ENCODE measurements at regions not wholly inside any gene's neighbourhood (a gene's known extent, or its start where the extent isn't known, plus 50 kb on each side); places are given as distances from the start of the nearest gene placed in this dataset.

- TF ChIP-seq CTCF (IDR thresholded peaks at IDR 0.05; ENCODE audit: control insufficient read depth, insufficient read depth, low read depth, low read length, missing control alignments): no peak
- peak; percentile 63 for DNase-seq (ENCODE audit: low read depth)
- H3K4me3 ChIP-seq (ENCODE audit: control insufficient read depth, low read depth, low read length): no peak overlapping the region
Observed at GRCh38 chr10:94108200-94108599, 114.5 kb downstream of the PLCE1 start.

GRCh38 chr10:94111367-94111766 is 117.6 kb downstream of the PLCE1 start:
- DNase-seq (ENCODE audit: low read depth): no peak
- no peak overlapping the region for H3K4me3 ChIP-seq (ENCODE audit: control insufficient read depth, low read depth, low read length)
- no peak for TF ChIP-seq CTCF (IDR thresholded peaks at IDR 0.05; ENCODE audit: control insufficient read depth, insufficient read depth, low read depth, low read length, missing control alignments)

- no peak overlapping the region for H3K4me3 ChIP-seq (ENCODE audit: control insufficient read depth, low read depth, low read length)
- DNase-seq (ENCODE audit: low read depth): no peak
- no peak for TF ChIP-seq CTCF (IDR thresholded peaks at IDR 0.05; ENCODE audit: control insufficient read depth, insufficient read depth, low read depth, low read length, missing control alignments)
Observed at GRCh38 chr10:94112321-94112720, 118.6 kb downstream of the PLCE1 start.

GRCh38 chr10:94115725-94116124 is 122.0 kb downstream of the PLCE1 start:
- no peak for TF ChIP-seq CTCF (IDR thresholded peaks at IDR 0.05; ENCODE audit: control insufficient read depth, insufficient read depth, low read depth, low read length, missing control alignments)
- no peak overlapping the region for H3K4me3 ChIP-seq (ENCODE audit: control insufficient read depth, low read depth, low read length)
- no peak for DNase-seq (ENCODE audit: low read depth)

GRCh38 chr10:94116848-94117247 is 123.1 kb downstream of the PLCE1 start:
- H3K4me3 ChIP-seq (ENCODE audit: control insufficient read depth, low read depth, low read length): no peak overlapping the region
- TF ChIP-seq CTCF (IDR thresholded peaks at IDR 0.05; ENCODE audit: control insufficient read depth, insufficient read depth, low read depth, low read length, missing control alignments): no peak
- DNase-seq (ENCODE audit: low read depth): no peak

- no peak for TF ChIP-seq CTCF (IDR thresholded peaks at IDR 0.05; ENCODE audit: control insufficient read depth, insufficient read depth, low read depth, low read length, missing control alignments)
- DNase-seq (ENCODE audit: low read depth): no peak
- H3K4me3 ChIP-seq (ENCODE audit: control insufficient read depth, low read depth, low read length): no peak overlapping the region
Observed at GRCh38 chr10:94122211-94122610, 128.5 kb downstream of the PLCE1 start.
